Right lobe of liver (tissue), 4 donors: ENCODE measurements at regions not wholly inside any gene's neighbourhood (a gene's known extent, or its start where the extent isn't known, plus 50 kb on each side); places are given as distances from the start of the nearest gene placed in this dataset.

Experiments used
- CTCF ChIP-seq, 4 donors: fragments of 200-600 bp in 3 of 4; fragments of 450-650 bp in 1 of 4; IDR thresholded peaks; one replicate each; pipeline versions ENCODE4 v1.5.1 to v1.8.0; 2016 to 2022; ENCODE audit warnings: antibody characterized with exemption in 4 of 4, mild to moderate bottlenecking in 2 of 4
- POLR2A ChIP-seq: fragments of 450-650 bp; IDR thresholded peaks from one replicate; pipeline ENCODE4 v1.6.1; 2017; ENCODE audit warnings: antibody characterized with exemption, mild to moderate bottlenecking
- donor health status: DM: no; HTN: no; CAD: no.
- donor health status: DM: no; HTN: no; CAD: no.
- donor health status: DM: no; HTN: yes; CAD: no.

- no peak for TF ChIP-seq POLR2A
- TF ChIP-seq CTCF (IDR thresholded peaks at IDR 0.05), result no peak
These were observed 85.6 kb upstream of the BEND6 start for GRCh38 chr6:56869346-56869745.
